ENCODE measurements at regions not wholly inside any gene's neighbourhood (a gene's known extent, or its start where the extent isn't known, plus 50 kb on each side); places are given as distances from the start of the nearest gene placed in this dataset.

DNA sequence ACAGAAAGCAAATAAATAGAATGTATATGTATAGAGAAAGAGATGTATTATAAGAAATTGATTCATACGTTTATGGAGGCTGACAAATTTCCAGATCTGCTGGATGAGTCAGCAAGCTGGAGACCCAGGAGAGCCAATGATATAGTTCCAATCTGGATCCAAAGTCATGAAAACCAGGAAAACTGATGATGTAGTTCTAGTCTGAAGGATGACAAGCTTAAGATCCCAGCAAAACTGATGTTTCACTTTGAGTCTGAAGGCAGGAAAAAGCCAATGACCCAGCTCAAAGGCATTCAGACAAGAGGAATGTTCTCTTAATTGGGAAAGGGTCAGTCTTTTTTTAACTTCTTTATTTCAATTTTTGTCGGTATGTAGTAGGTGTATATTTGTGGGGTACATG is 102.6 kb downstream of the LHFPL1 start:
- no peaks in the 10 kb centered on the region for H3K27me3 Mint-ChIP-seq
- no peak overlapping the region for H3K4me3 Mint-ChIP-seq
- POLR2A ChIA-PET, result no interaction called here
- no peak overlapping the region for H3K27ac Mint-ChIP-seq
- no peak for DNase-seq
- no peaks in the 10 kb centered on the region for H3K9me3 Mint-ChIP-seq
- no peaks in the 10 kb centered on the region for H3K4me1 Mint-ChIP-seq (ENCODE audit: low read depth)
- intact Hi-C loops (cut with micrococcal nuclease), result no loop called here
- no peaks in the 10 kb centered on the region for H3K36me3 Mint-ChIP-seq
- CTCF ChIA-PET, result no interaction called here

DNA sequence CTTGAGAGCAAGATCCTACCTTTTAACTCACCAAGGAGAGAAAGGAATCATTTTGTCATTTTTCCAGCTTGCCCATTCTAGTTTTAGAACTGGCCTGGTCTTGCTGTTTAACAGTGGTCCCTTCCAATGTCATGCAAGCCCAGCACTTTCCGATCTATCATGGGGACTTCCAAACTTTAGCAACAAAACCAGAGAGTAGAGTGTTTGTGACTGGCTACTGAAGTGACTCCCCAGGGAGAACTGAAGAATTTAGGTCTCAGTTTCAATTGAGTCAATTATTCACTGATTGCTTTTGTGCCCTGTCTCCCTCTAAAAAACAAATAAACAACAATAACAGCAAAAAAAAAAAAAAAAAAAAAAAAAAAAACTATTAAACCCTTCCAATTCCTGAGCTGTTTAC is 108.3 kb downstream of the LHFPL1 start:
- CTCF ChIA-PET, result no interaction called here
- POLR2A ChIA-PET, result no interaction called here
- H3K9me3 Mint-ChIP-seq, result no peaks in the 10 kb centered on the region
- no peak overlapping the region for H3K27ac Mint-ChIP-seq
- intact Hi-C loops (cut with micrococcal nuclease), result no loop called here
- no peaks in the 10 kb centered on the region for H3K4me1 Mint-ChIP-seq (ENCODE audit: low read depth)
- no peaks in the 10 kb centered on the region for H3K36me3 Mint-ChIP-seq
- DNase-seq, result no peak
- H3K27me3 Mint-ChIP-seq, result no peaks in the 10 kb centered on the region
- no peak overlapping the region for H3K4me3 Mint-ChIP-seq

DNA sequence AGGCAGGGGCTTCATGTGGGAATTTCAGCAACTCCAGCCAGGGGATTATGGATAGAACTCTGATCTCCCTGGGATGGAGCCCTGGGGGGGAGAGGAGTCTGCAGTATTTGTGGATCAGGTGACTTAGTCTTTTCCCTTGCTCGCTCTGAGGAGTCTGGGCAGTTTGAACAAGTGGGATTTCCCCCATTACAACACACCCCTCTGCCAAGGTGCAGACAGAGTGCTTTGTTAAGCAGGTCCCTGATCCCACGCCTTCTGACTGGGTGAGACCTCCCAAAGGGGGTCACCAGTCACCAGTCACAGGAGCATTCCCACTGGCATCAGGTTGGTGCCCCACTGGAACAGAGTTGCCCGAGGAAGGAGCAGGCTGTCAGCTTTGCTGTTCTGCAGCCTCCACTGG is 123.9 kb downstream of the LHFPL1 start:
- no peaks in the 10 kb centered on the region for H3K36me3 Mint-ChIP-seq
- intact Hi-C loops (cut with micrococcal nuclease), result no loop called here
- POLR2A ChIA-PET, result no interaction called here
- H3K4me3 Mint-ChIP-seq, result no peak overlapping the region
- no peaks in the 10 kb centered on the region for H3K27me3 Mint-ChIP-seq
- H3K9me3 Mint-ChIP-seq, result no peaks in the 10 kb centered on the region
- DNase-seq, result no peak
- no peak overlapping the region for H3K27ac Mint-ChIP-seq
- no peaks in the 10 kb centered on the region for H3K4me1 Mint-ChIP-seq (ENCODE audit: low read depth)
- CTCF ChIA-PET, result no interaction called here

DNA sequence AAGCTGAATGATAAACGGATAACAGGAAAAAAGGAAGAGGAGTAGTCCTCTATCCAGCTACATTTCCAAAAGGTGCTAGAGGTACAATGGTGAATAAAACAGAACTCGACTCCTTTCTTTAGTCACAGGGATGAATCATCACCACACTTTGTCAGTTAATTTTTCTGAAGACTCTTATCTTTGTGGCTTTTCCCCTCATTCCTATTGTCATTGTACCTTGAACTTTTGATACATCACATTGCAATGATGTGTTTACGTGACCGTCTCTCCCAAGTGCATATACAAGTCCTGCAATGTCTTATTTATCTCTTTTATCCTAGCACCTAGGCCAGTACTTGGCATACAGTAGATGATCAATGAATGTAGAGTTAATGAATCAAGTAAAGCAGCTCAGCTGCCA is 134.7 kb downstream of the LHFPL1 start:
- no peaks in the 10 kb centered on the region for H3K36me3 Mint-ChIP-seq
- H3K27me3 Mint-ChIP-seq, result no peaks in the 10 kb centered on the region
- no peaks in the 10 kb centered on the region for H3K4me1 Mint-ChIP-seq (ENCODE audit: low read depth)
- POLR2A ChIA-PET, result no interaction called here
- H3K27ac Mint-ChIP-seq, result no peak overlapping the region
- DNase-seq, result no peak
- intact Hi-C loops (cut with micrococcal nuclease), result no loop called here
- H3K4me3 Mint-ChIP-seq, result no peak overlapping the region
- CTCF ChIA-PET, result no interaction called here
- H3K9me3 Mint-ChIP-seq, result no peaks in the 10 kb centered on the region

DNA sequence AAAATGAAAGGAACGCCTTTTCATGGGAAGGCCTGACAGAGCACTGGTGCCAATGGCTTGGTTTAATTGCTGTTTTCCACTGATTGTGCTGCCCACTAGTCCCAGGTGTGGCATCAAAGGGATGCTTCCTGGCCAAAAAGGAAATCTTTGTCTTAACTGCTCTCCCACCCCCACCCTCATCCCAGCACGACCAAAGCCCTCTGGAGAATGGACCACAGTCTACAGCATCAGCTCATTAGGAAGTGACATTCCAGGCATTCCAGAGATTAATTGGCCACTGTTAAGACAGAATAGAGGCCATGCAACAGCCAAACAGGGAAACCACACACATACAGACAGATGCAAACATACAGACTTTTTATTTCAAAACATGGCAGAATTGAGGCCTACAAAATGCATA is 143.2 kb downstream of the LHFPL1 start:
- H3K36me3 Mint-ChIP-seq, result no peaks in the 10 kb centered on the region
- no peaks in the 10 kb centered on the region for H3K4me1 Mint-ChIP-seq (ENCODE audit: low read depth)
- no peak overlapping the region for H3K27ac Mint-ChIP-seq
- no peaks in the 10 kb centered on the region for H3K27me3 Mint-ChIP-seq
- no peaks in the 10 kb centered on the region for H3K9me3 Mint-ChIP-seq
- DNase-seq, result no peak
- ChIA-PET POLR2A (no interaction called here), CTCF (no interaction called here)
- intact Hi-C loops (cut with micrococcal nuclease), result no loop called here
- H3K4me3 Mint-ChIP-seq, result no peak overlapping the region

DNA sequence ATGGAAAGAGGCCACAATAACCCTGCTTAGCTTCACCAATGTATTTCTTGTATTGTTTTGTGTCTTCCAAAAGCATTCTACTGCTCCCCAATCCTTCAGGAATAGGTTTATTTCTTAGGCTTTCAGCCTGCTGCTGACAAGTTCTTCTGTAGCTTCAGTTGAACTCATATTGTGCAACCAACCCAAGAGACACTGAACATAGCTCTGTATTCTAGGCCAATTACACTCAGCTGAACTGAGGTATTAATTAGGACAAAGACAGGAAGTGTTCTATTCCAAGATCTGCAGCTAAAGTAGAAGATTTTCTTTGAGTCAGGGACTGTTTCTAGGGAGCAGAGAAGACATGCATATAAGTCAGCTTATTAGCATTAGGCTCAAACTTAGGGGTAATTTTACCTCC is 151.8 kb downstream of the LHFPL1 start:
- intact Hi-C loops (cut with micrococcal nuclease), result no loop called here
- H3K9me3 Mint-ChIP-seq, result no peaks in the 10 kb centered on the region
- no peaks in the 10 kb centered on the region for H3K36me3 Mint-ChIP-seq
- DNase-seq, result no peak
- ChIA-PET POLR2A (no interaction called here), CTCF (no interaction called here)
- H3K27ac Mint-ChIP-seq, result no peak overlapping the region
- no peak overlapping the region for H3K4me3 Mint-ChIP-seq
- no peaks in the 10 kb centered on the region for H3K27me3 Mint-ChIP-seq
- no peaks in the 10 kb centered on the region for H3K4me1 Mint-ChIP-seq (ENCODE audit: low read depth)

DNA sequence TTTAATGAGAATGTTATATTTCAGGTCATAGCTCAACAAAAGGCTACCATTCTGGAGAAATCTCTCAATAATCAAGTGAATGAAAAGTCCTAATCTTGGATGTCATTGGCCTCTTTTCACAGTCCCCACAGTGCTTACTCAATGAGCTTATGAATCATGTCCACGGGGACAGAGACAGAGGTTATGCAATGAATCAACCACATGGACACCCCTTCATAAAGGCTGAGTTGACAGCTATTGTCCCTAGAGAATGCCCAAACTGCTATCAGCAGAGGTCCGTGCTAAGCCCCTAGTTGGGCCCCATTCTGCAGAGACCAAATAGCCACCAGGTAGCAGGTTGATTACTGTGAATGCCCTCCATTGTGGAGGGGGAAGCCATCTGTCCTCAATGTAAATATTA is 158.1 kb downstream of the LHFPL1 start:
- no peak for DNase-seq
- Mint-ChIP-seq H3K9me3 (no peaks in the 10 kb centered on the region), H3K4me3 (no peak overlapping the region), H3K27ac (no peak overlapping the region), H3K4me1 (ENCODE audit: low read depth) (no peaks in the 10 kb centered on the region), H3K27me3 (no peaks in the 10 kb centered on the region), H3K36me3 (no peaks in the 10 kb centered on the region)
- intact Hi-C loops (cut with micrococcal nuclease), result no loop called here
- ChIA-PET CTCF (no interaction called here), POLR2A (no interaction called here)

DNA sequence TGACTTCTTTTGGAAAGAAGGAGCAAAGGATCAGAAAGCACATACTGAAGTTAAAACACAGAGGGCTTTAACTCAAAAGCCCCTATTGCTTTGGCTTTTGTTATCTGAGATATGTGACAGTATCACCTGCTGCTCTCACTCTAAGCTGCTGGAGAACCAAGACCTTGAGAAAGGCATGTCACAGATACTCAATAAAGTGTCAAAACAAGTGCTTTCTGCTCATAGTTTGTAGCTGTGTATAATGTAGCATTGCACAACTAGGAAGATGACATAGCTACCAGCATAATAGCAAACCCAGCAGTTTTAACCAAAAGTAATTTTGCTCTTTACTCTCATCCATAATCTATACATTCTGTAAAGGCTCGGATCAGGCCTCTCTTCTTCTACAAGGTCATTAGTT is 159.6 kb downstream of the LHFPL1 start:
- Mint-ChIP-seq H3K27ac (no peak overlapping the region), H3K9me3 (peaks cover under 1% of the 10 kb centered on the region), H3K27me3 (no peaks in the 10 kb centered on the region), H3K4me1 (ENCODE audit: low read depth) (no peaks in the 10 kb centered on the region), H3K4me3 (no peak overlapping the region), H3K36me3 (no peaks in the 10 kb centered on the region)
- intact Hi-C loops (cut with micrococcal nuclease), result no loop called here
- no peak for DNase-seq
- ChIA-PET CTCF (no interaction called here), POLR2A (no interaction called here)

DNA sequence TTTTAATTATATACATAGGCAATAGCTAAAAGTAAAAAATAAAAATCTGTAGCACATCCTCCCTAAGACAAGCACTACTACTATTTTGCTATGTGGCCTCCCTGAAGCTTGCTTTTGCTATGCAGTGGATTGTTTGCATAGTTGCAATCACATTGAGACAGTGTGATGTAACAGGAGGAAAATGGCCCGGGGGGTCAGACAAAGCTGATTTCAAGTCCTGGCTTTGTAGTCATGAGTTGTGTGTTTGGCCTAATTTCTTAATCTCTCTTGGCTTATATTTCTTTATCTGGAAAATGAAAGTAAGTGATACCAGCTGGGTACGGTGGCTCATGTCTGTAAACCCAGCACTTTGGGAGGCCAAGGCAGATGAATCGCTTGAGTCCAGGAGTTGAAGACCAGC is 166.6 kb downstream of the LHFPL1 start:
- H3K27ac Mint-ChIP-seq, result no peak overlapping the region
- peaks cover 18% of the 10 kb centered on the region for H3K9me3 Mint-ChIP-seq
- CTCF ChIA-PET, result no interaction called here
- H3K27me3 Mint-ChIP-seq, result no peaks in the 10 kb centered on the region
- POLR2A ChIA-PET, result no interaction called here
- DNase-seq, result no peak
- no peaks in the 10 kb centered on the region for H3K36me3 Mint-ChIP-seq
- H3K4me1 Mint-ChIP-seq (ENCODE audit: low read depth), result no peaks in the 10 kb centered on the region
- intact Hi-C loops (cut with micrococcal nuclease), result no loop called here
- H3K4me3 Mint-ChIP-seq, result no peak overlapping the region

DNA sequence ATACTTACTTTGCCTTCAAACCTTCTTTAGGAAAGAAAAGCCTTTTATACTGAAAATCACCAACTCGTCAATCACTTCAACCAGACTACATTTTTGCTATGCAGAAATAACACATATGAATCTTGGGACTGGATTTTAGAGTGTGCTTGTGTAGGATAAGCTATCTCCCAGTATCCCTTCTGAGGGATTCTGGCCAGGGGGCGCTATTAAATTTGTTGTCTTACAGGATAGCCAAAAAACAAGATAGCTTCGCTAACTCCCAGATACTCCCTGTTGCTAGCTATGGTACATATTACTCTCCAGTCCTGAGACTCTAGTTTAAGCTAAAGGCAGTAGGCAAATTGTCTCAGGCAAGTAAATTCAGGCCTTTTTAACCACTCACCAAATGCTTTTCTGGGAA is 167.2 kb downstream of the LHFPL1 start:
- no peaks in the 10 kb centered on the region for H3K4me1 Mint-ChIP-seq (ENCODE audit: low read depth)
- no peaks in the 10 kb centered on the region for H3K36me3 Mint-ChIP-seq
- intact Hi-C loops (cut with micrococcal nuclease), result no loop called here
- CTCF ChIA-PET, result no interaction called here
- no peak for DNase-seq
- H3K9me3 Mint-ChIP-seq, result peaks cover 18% of the 10 kb centered on the region
- H3K27ac Mint-ChIP-seq, result no peak overlapping the region
- H3K27me3 Mint-ChIP-seq, result no peaks in the 10 kb centered on the region
- POLR2A ChIA-PET, result no interaction called here
- no peak overlapping the region for H3K4me3 Mint-ChIP-seq

DNA sequence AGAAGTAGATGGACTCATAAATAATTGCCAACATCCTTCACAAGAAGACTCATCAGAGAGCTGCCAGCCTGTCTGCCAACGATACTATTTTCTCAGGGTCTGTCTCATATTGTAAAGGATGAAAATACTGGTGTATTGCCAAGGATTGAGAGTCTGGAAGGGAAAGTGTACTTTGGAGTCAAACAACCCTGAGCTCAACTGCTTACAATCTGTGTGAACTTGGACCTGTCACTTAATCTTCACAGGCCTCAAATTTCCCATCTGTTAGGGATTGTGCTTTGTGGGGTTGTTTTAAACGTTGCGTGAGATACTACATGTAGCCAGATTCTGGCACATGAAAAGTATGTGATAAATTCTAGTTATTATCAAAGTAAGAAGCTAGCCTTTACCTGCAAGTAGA is 169.1 kb downstream of the LHFPL1 start:
- POLR2A ChIA-PET, result no interaction called here
- no peak for DNase-seq

DNA sequence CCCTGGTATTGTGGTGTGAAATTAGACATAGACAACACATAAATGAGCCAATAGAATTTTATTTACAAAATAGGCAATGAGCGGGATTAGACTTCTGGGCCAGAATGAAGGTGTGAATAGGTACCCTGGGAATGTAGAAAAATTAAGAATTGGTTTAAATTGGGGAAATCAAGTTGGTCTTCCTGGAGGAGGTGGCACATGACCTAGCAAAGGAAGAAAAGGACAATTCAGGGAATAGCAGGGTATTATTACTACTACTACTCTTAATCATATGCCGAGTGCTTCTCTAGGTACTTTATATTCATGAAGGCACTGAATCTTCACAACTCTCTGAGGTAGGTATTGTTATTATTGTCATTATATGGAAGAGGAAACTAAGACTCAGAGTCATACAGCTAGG is 202.1 kb downstream of the LHFPL1 start:
- H3K36me3 Mint-ChIP-seq, result no peaks in the 10 kb centered on the region
- POLR2A ChIA-PET, result no interaction called here
- intact Hi-C loops (cut with micrococcal nuclease), result no loop called here
- DNase-seq, result no peak
- no peak overlapping the region for H3K27ac Mint-ChIP-seq
- H3K4me3 Mint-ChIP-seq, result no peak overlapping the region
- no peaks in the 10 kb centered on the region for H3K27me3 Mint-ChIP-seq
- CTCF ChIA-PET, result no interaction called here
- H3K9me3 Mint-ChIP-seq, result peaks cover 4% of the 10 kb centered on the region
- no peaks in the 10 kb centered on the region for H3K4me1 Mint-ChIP-seq (ENCODE audit: low read depth)

More for the DNA sequence above, 169.1 kb downstream of the LHFPL1 start:
- no peak overlapping the region for H3K27ac Mint-ChIP-seq
- H3K27me3 Mint-ChIP-seq, result no peaks in the 10 kb centered on the region
- intact Hi-C loops (cut with micrococcal nuclease), result no loop called here
- no peaks in the 10 kb centered on the region for H3K36me3 Mint-ChIP-seq
- CTCF ChIA-PET, result no interaction called here
- H3K9me3 Mint-ChIP-seq, result peaks cover 18% of the 10 kb centered on the region
- no peak overlapping the region for H3K4me3 Mint-ChIP-seq
- no peaks in the 10 kb centered on the region for H3K4me1 Mint-ChIP-seq (ENCODE audit: low read depth)

DNA sequence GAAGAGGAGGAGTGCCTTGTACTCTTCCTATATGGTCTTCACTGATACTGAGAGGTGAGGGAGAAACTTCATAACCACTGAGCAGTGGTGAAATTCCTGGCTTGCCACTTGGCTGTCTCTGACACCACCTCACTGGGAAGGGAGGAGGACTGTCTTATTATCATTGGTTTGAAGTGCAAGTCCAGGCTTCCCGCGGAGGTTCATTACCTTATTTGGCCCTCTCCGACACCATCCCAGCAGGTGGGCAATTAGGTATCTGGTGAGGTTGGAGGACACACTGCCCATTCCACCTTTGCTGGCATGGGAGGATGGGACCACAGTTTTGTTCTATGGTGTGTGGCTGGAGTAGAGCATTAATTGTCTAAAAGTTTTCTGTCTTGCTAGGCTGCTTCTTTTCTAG is 206.1 kb downstream of the LHFPL1 start:
- Mint-ChIP-seq H3K4me3 (no peak overlapping the region), H3K27ac (no peak overlapping the region), H3K27me3 (no peaks in the 10 kb centered on the region), H3K4me1 (ENCODE audit: low read depth) (no peaks in the 10 kb centered on the region), H3K9me3 (no peaks in the 10 kb centered on the region), H3K36me3 (no peaks in the 10 kb centered on the region)
- POLR2A ChIA-PET, result no interaction called here
- intact Hi-C loops (cut with micrococcal nuclease), result no loop called here
- DNase-seq, result no peak
- CTCF ChIA-PET, result no interaction called here

DNA sequence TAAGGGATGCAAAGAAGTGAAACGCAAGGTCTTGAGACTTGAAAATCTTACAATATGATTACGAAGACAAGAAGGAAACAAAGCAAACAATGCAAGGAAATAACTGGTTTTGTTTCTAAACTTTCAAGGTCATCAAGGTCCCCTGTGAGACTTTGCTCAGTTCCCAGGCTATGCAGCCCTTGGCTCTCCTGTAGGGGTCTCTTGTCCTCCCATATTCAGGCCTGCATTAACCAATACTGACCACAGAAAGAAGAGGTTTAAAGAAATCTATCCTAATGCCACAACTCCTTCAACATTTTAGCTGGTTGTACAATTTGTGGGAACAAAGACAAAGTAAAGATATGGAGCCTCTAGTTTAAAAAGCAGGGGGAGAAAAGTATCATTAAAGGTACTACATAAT is 209.2 kb downstream of the LHFPL1 start:
- Mint-ChIP-seq H3K4me3 (no peak overlapping the region), H3K9me3 (no peaks in the 10 kb centered on the region), H3K36me3 (no peaks in the 10 kb centered on the region), H3K4me1 (ENCODE audit: low read depth) (no peaks in the 10 kb centered on the region), H3K27ac (no peak overlapping the region), H3K27me3 (no peaks in the 10 kb centered on the region)
- intact Hi-C loops (cut with micrococcal nuclease), result no loop called here
- ChIA-PET CTCF (no interaction called here), POLR2A (no interaction called here)
- no peak for DNase-seq
